HL-60 (cell line): ENCODE measurements at regions not wholly inside any gene's neighbourhood (a gene's known extent, or its start where the extent isn't known, plus 50 kb on each side); places are given as distances from the start of the nearest gene placed in this dataset.

Source experiments
- DNase-seq, 2 experiments: peaks; one replicate each; pipeline ENCODE4 v3.0.0-alpha.2; 2010 to 2020; ENCODE audit warnings: low read depth in 1 of 2, low spot score in 1 of 2
- H3K27ac ChIP-seq: fragments of 250-450 bp; sonication (Bioruptor Pico); replicated peaks from 2 replicates; pipeline ENCODE4 v1.5.1; 2020; ENCODE audit warnings: mild to moderate bottlenecking, moderate library complexity
- H3K27me3 ChIP-seq: fragments of 250-450 bp; sonication (Bioruptor Pico); 2 replicates; pipeline ENCODE4 v1.5.1; 2021; ENCODE audit warnings: mild to moderate bottlenecking, moderate library complexity; ENCODE audit not compliant: insufficient read depth, poor library complexity, severe bottlenecking
- H3K4me3 ChIP-seq: replicated peaks from 2 replicates; pipeline ENCODE4 v1.5.1; 2011; ENCODE audit warnings: mild to moderate bottlenecking, control low read depth, low read length; ENCODE audit not compliant: insufficient read depth
- CTCF ChIP-seq: IDR thresholded peaks from one replicate; pipeline ENCODE4 v1.5.1; 2011; ENCODE audit warnings: low read length, control low read depth, inconsistent platforms; ENCODE audit not compliant: insufficient read depth
- GABPA ChIP-seq: IDR thresholded peaks from 2 replicates; pipeline ENCODE4 v1.6.1; 2012; ENCODE audit warnings: low read depth
- POLR2AphosphoS5 ChIP-seq: IDR thresholded peaks from 2 replicates; pipeline ENCODE4 v1.6.1; 2012; ENCODE audit warnings: low read depth
- SPI1 ChIP-seq: IDR thresholded peaks from 2 replicates; pipeline ENCODE4 v1.6.1; 2012; ENCODE audit warnings: low read depth, mild to moderate bottlenecking, borderline replicate concordance
- TF ChIP-seq, protein P1 (sequence below): IDR thresholded peaks from 2 replicates; pipeline ENCODE4 v1.6.1; 2012; ENCODE audit warnings: low read depth; ENCODE audit not compliant: insufficient replicate concordance

DNA sequence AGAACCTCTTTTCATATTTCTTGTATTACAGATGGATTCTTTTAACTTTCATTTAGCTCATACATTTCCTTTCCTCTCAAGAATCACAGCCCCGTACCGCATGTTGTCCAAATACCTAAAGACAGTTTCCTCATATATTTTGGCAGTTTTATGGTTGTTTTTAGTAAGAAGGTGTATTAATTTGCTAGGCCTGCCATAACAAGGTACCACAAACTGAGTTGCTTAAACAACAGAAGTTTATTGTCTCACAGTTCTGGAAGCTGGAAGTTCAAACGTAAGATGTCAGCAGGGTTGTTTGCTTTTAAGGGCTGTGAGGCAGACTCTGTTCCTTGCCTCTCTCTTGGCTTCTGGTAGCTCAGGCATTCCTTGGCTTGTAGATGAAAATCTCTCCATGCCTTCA, 343.2 kb upstream of the TNP1 start:
- no peak for DNase-seq
- no peak overlapping the region for H3K27ac ChIP-seq
- no peaks in the 10 kb centered on the region for H3K27me3 ChIP-seq
- H3K4me3 ChIP-seq = no peak overlapping the region
- TF ChIP-seq, protein P1, sequence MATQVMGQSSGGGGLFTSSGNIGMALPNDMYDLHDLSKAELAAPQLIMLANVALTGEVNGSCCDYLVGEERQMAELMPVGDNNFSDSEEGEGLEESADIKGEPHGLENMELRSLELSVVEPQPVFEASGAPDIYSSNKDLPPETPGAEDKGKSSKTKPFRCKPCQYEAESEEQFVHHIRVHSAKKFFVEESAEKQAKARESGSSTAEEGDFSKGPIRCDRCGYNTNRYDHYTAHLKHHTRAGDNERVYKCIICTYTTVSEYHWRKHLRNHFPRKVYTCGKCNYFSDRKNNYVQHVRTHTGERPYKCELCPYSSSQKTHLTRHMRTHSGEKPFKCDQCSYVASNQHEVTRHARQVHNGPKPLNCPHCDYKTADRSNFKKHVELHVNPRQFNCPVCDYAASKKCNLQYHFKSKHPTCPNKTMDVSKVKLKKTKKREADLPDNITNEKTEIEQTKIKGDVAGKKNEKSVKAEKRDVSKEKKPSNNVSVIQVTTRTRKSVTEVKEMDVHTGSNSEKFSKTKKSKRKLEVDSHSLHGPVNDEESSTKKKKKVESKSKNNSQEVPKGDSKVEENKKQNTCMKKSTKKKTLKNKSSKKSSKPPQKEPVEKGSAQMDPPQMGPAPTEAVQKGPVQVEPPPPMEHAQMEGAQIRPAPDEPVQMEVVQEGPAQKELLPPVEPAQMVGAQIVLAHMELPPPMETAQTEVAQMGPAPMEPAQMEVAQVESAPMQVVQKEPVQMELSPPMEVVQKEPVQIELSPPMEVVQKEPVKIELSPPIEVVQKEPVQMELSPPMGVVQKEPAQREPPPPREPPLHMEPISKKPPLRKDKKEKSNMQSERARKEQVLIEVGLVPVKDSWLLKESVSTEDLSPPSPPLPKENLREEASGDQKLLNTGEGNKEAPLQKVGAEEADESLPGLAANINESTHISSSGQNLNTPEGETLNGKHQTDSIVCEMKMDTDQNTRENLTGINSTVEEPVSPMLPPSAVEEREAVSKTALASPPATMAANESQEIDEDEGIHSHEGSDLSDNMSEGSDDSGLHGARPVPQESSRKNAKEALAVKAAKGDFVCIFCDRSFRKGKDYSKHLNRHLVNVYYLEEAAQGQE = no peak
- TF ChIP-seq GABPA (no peak), SPI1 (no peak), POLR2AphosphoS5 (no peak), CTCF (no peak)

DNA sequence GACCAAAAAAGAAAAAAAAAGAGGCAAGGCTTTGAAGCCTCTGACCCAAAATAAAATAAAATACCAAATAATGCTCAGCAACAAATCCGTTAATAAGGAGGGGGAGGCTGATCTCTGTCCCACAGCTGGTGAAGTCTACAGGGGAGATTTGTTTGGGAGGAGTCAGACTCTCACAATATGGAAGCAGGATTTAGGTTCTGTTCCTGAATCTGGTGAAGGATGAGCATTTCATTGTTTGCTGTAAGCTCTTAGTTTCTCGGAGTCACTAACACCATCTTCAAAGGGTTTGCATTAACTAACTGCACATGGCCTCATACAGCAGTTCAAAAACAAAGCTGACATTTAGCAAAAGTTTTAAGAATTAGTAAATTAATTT, 339.4 kb upstream of the TNP1 start:
- no peak for DNase-seq
- H3K4me3 ChIP-seq = no peak overlapping the region
- no peak overlapping the region for H3K27ac ChIP-seq
- TF ChIP-seq SPI1 (no peak), GABPA (no peak), CTCF (no peak), POLR2AphosphoS5 (no peak)
- TF ChIP-seq, protein P1 = no peak
- no peaks in the 10 kb centered on the region for H3K27me3 ChIP-seq

DNA sequence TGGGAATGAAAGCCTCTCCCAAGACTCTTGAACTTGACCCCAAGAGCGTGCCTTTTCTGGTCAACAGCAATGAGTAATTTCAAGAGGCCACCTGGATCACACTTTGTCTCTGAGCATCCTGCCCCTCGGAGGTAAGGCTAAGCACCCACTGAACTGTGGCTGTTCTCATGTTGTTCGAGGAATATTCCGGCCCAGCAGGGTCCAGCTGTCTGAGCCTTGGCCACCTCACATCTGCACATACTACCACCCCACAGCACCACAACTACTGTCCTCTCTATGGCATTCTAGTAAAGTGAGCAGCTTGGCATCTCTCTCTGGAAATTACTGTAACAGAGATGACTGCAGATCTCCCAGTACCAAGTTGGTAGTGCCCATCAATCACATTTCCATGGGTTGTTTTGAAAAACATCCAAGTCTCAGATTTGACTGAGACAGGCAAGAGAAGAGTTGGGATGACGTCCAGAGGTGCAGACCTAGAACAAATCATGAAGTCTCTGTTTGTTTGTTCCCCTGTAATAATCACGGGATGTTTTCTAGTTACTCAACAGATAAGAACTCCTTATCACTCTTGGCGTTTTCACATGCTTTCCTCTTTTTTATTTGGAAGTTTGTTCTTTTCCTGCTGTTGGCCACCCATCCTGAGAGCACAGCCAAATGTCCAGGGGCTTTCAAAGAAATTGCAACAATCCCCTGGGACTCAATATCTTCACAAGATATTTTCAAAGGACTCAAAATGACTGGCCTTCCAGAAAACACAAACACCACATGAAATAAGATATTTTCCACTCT, 336.0 kb upstream of the TNP1 start:
- Histone ChIP-seq H3K4me3 (no peak overlapping the region), H3K27me3 (no peaks in the 10 kb centered on the region), H3K27ac (no peak overlapping the region)
- DNase-seq = no peak
- TF ChIP-seq SPI1 (no peak), POLR2AphosphoS5 (no peak), CTCF (no peak), GABPA (no peak)
- TF ChIP-seq, protein P1 = no peak
